Astrocyte of the hippocampus (primary cell): ENCODE measurements at regions not wholly inside any gene's neighbourhood (a gene's known extent, or its start where the extent isn't known, plus 50 kb on each side); places are given as distances from the start of the nearest gene placed in this dataset.

Experiments
- DNase-seq: peaks from one replicate; pipeline ENCODE4 v3.0.0; 2011; ENCODE audit warnings: low read depth, low spot score

DNA sequence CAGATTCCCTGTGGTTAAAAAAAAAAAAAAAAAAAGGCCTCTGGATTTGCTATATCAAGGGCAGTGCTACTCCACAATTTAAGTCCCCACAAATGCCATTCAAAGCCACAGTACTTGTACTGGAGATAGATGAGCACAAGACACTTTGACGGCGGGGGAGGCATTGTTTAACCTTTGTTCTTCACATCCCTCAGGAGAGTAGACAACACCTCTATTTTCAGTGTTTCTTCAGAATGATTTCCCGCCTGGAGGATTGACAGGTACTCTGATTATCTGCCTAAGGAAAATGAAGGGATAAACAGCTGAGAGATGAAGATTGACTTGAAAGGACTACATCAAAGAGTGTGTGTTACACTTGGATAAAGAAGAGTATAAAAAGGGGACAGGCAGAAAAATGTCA lies 58.7 kb downstream of the OTOL1 start:
- DNase-seq, result no peak

DNA sequence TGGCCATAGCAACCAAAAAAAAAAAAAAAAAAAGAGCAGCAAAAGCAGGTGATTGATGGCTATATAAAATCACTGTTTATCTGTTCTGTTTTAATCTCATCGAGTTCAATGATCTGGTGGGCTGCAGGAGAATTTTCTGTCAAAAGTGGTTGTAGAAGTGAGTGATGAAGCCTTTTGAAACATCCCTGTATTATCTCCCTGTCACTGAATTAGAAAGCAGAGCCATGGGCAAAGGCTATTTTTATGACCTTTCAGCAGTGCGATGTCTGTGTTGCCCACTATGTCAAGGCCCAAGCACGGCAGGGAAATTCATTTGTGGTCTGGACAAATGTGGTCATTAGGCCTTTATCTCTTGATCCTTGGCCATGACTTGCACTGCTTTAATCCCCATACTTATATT lies 59.9 kb downstream of the OTOL1 start:
- peak; percentile 3 for DNase-seq

DNA sequence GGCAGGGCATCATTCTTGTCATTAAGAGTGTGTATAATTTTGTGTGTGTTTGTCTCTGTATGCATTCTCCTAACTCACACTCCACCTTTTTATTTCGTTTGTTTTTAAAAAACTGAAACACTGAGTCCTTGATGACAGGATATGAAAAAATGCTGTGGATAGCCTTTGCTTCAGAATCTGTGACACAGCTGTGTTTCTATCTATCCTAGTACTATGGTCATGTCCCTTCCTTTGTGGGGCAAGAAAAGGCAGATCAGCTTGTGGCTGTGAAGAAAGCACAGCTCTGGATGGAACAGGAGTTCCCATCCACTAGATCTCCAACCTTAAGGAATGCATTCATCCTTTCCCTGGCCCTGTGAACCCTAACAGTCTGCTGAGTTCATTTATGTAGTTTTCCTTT lies 60.3 kb downstream of the OTOL1 start:
- DNase-seq, result peak; percentile 3

DNA sequence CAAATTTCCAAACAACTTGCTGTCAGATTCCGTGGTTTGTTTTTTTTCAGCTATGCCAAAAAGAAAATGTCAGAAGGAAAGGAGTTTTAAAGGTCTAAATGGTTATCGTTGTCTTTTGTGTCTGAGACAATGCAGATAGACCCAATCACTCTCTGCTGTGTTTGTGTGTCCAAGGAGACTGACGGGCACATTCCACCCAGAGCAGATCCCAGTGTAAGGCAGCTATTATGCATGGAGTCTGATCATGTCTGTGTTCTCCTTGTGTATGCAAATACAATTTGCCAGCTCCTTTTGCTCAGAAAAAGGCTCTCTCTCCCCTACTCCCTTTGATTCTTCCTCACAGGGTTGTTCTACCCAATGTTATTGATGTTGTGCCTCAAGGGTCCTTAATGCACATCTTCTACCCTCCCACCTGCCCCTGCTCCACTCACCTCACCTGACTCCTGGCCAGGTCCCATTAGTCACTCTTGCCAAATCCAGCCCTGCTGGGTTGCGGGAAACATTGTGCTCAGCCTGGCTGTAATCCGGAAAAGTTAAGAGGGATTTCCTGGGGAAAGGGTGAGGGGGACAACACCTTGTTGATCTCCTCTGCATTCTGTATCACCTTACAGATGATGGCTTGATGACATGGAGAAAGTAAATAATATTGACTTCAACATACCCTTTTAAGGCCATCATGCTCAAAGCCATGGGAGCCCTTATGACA lies 61.0 kb downstream of the OTOL1 start:
- peak; percentile 5 for DNase-seq

DNA sequence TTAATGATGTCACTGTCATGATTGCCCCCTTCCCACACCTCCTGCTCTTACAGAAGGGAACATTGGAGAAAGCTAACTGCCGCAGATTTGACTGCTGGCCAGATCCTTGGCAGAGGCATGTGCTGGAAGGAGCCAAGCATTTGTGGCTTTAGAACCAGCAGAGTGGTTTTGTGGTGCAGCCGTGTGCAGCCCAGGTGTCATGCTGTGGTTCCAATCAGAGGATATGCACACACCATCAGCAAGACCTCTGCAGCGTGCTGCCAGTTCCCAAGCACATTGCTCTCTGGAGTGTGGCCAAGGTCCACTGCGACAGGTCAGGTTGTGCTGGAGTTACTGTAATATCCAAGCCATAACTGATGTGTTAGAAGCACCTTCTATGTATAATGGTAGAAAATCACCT lies 61.6 kb downstream of the OTOL1 start:
- peak; percentile 89 for DNase-seq

DNA sequence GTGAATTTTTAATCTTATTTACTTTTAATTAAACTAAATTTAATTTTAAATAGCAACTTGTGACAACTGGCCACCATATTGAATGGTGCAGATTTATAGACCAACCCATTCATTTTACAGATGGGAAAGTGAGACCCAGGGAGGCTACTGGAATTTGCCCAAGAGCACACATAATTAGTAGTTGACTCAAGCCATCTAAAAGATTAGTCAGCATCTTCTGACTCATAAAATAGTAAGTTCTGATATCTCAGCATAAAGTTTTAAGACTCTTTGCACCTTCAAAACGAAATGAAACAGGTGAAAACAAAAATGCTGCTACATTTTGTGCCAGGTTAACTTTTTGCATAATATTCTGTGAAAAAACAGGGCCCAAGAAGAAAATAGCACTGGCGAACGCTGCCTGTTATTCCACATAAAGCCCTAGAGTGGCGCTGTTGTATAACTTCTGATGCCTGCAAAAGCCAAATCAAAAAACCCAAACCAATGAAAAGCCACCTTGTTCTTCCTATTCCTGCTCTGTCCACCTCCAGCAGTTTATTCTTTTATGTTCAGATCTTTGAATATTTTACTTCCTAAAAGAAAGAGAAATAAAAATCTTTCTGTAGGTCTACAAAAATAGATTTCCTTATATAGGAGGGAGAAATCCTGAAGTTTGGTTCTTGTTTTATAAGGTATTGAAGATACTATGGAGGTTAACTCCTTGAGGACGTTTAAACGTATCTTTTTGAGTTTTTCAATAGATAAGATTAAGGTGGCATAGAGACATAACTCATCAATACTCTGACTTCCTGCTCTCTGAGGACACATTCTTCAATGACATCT lies 62.8 kb downstream of the OTOL1 start:
- peak; percentile 60 for DNase-seq

DNA sequence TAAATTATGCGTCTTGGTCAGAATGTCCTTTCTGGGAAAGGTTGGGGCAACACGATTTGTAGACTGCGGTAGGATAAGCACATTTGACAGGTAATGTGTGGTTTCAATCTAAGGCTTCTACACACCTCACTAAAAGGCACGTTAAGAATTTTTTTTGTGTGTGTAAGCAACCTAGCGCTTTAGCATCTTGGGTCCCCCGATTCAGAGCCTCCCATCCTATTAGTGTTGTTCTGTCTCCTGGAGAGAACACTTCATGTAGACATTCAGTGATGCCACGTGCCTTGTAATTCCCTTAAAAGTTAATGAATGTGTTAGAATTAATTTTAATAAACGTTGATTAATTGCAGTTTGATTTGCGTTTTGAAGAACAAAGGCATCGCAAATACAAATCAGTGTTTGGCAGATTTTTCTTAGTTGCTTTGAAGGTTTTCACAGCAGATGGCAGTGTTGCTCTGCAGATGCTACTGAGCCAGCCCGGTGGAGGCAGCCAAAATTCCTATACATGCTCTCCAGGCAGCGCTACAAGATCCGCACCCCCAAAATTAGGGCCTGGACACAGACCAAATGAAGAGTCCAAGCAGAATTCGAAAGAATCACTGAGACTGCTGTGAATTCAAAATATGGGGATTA lies 63.5 kb downstream of the OTOL1 start:
- peak; percentile 68 for DNase-seq

DNA sequence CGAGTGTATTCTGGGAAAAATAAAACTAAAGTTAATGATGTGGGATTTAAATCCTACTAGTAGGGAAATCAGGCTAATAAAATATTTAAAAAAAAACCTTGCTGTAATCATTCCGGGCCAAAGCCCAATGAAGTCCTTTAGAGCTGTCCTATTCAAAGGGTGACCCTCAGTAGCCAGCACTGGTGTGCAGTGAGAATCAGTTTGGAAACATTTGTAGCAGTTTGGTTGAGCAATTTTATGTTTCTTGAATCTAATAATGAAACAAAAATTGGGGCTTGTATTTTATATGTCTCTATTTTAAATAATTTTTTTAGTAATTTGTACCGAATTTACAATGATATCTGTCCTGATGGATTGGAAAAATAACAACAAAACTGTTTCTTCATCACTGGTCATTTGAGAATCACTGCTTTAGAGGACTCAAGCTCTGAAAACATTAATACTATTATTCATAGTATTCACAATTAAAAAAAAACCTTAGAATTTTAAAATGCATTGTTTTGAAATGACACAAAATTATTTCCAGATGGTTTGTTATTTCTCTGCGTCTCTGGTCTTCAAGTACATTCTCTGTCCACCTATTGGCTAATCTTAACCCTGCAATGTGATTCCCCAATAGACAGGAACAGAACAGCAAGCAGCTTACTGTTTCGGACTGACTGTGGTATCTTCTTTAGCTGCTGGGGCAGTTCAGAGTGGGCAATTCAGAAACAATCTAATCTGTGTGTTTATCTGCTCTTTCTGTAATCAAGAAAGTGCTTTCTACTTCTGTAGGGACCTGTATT lies 71.2 kb downstream of the OTOL1 start:
- DNase-seq, result no peak

DNA sequence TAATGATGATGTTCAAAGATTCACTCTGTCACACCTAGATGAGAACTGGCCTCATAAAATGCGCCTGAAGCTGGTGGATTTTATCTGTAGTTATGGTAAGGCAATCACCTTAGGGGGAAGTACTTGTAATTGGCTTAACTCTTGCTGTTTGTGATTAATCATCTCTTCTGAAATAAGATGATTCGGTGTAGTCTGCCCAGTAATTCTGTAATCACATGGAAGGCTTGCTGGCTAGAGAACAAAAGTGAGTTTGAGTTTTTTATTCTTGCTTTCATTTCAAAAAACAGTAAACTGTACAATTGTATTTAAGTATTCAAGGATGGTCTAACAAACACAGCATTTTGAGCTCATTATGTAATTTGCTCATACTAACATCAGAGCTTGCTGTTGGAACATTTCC lies 72.1 kb downstream of the OTOL1 start:
- DNase-seq, result no peak

DNA sequence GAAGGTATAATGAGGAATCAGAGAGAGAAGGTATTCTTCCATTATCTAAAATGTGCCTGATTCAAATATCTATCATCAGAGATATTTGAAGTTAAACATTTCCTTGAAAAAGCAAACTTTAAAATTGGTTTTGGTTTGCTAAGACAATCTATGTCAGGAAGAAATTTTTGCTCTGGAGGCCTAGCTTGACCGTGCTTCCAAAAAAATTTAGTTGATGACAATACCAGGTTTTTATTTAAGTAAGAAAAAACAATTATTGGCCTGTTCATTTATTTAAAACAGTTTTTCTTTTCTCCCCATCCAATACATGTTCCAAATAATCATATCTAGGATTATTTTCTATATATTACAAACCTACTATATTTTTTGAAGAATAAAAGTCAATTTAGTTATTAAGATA lies 75.3 kb downstream of the OTOL1 start:
- no peak for DNase-seq

DNA sequence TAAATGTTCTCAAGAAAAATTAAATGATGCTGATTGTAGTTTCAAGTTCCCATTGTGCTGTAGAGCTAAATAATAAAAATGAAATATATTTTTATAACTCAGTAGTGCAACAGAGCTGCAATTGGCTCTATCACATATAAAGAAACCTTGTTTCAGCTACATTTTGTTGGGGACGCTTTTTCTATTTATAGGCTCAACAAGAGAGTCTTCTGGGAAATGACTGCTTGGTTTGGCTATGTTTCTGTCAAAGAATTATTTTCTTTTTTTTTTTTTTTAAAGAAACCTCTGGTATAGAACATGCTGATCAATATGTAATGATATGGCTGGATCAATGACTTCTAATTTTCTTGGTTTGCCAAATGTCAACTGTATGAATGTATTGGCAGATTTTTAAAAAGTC lies 76.5 kb downstream of the OTOL1 start:
- no peak for DNase-seq

DNA sequence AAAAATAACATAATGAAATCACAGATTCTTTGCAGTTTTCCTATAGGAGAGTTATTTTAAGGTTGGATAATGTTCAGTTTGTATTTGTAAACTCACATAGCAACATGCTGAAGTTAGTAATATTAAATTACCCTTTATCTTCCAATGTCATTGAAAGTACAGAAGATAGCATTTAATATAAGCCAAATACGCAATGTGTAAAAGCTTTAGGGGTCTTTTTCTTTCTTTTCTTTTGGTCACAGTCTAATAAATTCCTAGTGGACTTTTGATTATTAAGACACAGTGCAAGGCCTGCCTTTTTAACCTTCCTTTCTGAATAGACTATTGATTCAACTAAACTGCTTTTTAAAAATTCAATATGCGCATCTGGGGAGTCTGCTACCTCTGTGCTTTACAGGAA lies 79.3 kb downstream of the OTOL1 start:
- no peak for DNase-seq

DNA sequence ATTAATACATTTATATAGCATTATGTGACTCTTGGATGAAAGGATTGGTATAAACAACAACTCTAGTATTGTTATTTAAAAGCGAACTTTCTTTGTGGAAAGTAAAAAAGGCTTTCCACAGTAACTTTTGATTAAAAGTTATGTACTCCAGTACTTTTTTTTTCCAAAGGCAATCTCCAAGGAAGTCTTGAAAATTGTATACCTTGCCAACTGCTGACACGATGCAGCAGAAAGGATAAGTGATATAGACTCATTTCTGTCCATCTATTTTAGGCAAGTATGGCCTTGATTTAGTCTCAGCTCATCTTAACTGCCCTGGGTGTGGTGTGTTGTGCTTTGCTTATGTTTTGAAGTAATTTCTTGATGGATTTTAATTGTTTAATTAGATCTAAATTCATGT lies 79.7 kb downstream of the OTOL1 start:
- DNase-seq, result no peak

DNA sequence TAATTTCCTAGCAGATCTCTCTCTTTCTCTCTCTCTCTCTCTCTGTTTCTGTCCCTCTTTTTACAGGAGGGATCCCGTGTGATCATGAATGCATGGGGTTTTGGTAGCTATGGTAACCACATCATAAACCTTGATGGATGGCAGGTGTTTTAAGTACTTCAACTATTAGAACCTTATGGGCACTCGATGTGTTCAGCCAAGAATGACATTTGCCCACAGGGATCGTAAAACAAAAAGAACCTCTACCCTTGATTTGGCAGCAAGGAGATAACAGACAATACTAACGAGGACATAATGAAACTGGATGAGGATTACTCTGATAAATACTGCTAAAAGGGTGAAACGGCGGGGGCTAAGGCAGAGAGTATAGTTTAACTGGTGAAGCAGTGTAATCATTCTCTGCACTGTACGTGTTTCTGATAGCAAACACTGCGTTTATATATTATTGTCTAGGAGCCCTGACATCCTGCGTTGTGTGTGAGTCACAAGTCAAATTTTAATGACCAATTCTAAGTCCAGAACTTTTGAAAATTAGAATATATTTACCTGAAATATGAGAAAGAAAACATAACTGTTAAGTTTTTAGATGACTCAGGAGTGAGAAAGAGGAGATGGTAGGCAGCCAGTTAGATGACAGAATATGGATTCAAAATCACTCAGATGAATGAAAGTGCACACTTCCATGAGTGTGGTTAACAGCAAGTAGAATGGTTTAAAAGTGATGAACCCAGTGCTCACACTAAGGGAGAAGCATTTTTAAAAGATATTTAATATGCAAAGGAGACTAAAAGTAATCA lies 80.3 kb downstream of the OTOL1 start:
- DNase-seq, result no peak

DNA sequence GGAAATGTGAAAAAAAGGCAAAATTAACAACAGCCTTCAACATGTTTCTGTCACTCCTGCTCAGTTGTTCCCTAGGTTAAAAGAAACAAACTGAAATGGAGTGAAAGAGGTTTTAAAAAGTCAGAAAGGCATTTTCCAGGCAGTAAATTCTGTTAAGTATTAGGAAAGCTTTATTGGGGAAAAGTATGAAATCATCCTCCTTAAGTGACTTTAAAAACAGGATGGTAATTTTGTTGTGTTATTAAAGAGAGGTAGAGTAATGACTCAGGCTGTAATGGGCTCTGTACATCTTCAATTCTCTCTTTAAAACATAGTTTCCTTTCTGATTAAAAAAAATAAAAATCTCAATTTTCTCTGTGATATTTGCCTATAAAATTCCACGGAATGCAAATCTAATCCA lies 81.1 kb downstream of the OTOL1 start:
- DNase-seq, result no peak

DNA sequence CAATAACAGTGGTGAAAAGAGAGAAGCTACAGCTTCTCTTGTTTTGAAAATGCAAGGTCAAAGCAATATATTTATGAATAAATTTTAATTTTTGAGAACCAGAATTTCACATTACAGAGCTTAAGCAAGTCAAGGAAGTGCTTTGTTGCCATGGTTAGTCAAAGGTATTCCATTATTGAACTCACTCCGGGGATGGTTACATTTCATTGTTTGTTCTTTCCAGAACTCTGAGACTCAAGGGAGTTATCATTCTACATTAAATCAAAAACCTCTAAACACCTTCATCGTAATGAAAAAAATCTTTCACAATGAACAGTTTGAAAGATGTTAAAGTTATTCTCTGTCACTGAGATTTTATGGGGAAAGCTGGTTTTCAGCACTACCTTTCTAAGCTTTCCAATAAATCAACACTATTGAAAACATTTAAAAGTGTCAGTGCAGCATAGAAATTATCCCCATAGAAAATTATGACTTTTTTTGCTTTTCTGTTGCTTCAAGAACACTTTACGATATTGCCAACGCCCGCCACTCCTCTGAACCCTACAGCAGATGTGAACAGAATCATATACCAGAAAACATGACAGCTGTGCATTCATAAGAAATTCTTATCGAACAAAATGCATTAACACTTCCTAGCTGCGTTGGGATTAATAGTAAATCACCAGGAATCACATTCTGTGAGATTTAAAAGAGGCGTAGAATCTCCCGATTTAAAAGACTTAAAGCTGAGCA lies 83.0 kb downstream of the OTOL1 start:
- no peak for DNase-seq

DNA sequence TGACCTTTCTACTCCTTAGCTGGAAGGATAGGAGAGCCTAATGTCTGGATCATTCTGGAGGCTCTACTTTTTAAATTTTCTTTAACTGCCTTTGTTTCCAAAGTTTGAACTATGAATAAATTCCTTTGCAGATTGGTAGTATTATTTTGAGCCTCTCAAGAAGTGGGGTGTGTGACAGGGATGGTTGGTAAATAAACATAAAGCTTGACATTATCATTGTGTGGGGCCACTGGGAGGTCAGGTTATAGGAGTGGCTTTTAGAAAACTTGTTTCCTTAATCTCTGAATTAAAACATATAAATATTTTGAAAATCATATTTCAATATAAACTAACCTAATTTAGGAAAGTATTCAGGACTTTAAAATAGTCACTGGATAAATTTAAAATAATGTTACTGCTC lies 89.3 kb downstream of the OTOL1 start:
- DNase-seq, result no peak

DNA sequence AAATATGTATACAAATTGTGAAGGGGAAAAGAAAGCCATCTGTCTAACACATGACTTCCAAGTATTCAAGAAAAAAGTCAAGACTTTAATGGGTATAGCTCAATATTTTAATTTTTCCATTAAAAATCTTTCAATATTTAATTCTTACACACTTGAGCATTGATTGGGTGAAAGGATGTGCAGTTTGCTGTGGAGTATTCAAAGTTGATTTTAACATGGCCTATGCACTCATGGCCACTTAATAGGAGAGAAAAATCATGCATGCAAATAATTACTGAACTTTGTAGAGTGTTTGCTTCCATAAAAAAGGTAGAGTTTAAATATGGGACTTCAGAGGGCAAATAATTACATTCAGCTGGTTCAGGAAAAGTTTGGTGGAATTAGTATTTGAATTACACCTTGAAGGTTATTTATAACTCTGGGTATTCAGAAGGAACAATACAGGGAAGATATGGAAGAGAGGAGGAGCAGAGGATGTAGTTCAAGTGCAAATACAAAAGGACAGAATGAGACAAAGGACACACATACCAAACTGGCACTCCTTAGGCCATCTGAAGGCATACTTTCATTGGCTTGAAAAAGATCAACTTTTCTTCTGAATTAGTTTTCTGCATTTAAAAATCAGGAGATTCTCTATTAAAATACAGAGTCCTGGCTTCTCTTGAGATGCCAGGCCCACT lies 90.1 kb downstream of the OTOL1 start:
- DNase-seq, result no peak

DNA sequence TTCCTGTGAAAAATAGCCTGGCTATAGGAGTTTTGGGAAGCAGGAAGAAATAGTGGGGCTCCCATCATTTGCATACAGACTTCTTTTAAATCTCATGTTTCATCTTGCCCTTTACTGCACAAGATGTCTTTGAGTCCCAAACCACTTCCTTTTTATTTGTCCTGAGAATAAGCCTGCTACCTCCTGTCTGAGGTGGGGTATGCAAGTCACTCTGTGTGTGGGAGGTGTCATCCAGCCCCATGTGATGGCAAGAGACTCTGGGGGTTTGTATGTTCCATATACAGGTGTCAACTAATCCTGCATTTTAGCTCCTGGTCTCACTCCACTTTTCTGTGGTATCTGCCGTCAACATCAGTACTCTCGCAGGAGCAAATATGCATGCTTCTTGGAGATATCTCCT lies 102.0 kb downstream of the OTOL1 start:
- no peak for DNase-seq

DNA sequence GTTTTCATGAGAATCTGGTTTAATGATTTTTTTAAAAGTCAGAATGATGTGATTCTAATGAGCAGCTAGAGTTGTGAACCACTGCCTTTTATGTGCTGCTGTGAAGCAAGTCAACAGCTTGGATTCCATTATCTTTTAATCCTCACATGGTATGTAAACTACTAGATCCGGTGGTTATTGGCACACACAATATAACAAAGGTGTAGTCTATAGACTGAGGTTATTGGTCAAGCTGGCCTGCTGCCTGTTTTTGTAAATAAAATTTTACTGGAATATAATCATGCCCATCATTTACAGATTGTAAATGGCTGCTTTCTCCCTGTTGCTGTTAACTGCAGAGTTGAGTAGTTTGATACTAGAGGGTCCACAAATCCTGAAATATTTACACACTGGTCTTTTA lies 103.1 kb downstream of the OTOL1 start:
- no peak for DNase-seq
